GM23338 (cell line): ENCODE measurements at regions not wholly inside any gene's neighbourhood (a gene's known extent, or its start where the extent isn't known, plus 50 kb on each side); places are given as distances from the start of the nearest gene placed in this dataset.

Experiments
- ATAC-seq: fragments of 200-7000 bp; cut with Tn5 transposase; 3 replicates; pipeline ENCODE4 v1.9.1; 2020
- DNase-seq: peaks from one replicate; pipeline ENCODE4 v3.0.0-alpha.2; 2015; ENCODE audit warnings: low spot score
- H2AFZ ChIP-seq: fragments of 200-600 bp; sonication (generic); 2 replicates; pipeline ENCODE4 v1.8.0; 2016; ENCODE audit warnings: antibody characterized with exemption, mild to moderate bottlenecking, moderate library complexity
- H3F3A ChIP-seq: fragments of 200-600 bp; sonication (generic); replicated peaks from 2 replicates; pipeline ENCODE4 v1.8.0; 2017; ENCODE audit warnings: antibody characterized with exemption, mixed run types, low read depth
- H3K27ac ChIP-seq: fragments of 200-600 bp; sonication (generic); 2 replicates; pipeline ENCODE4 v1.6.1; 2016; ENCODE audit warnings: low read depth
- H3K27me3 ChIP-seq: fragments of 200-600 bp; sonication (generic); 2 replicates; pipeline ENCODE4 v1.8.0; 2016; ENCODE audit warnings: mild to moderate bottlenecking, mixed run types, moderate library complexity; ENCODE audit not compliant: insufficient read depth
- H3K36me3 ChIP-seq: fragments of 200-600 bp; sonication (generic); 2 replicates; pipeline ENCODE4 v1.8.0; 2016; ENCODE audit warnings: mild to moderate bottlenecking; ENCODE audit not compliant: insufficient read depth
- H3K4me1 ChIP-seq: fragments of 200-600 bp; sonication (generic); 2 replicates; pipeline ENCODE4 v1.8.0; 2016; ENCODE audit warnings: mild to moderate bottlenecking, moderate library complexity; ENCODE audit not compliant: insufficient read depth
- H3K4me2 ChIP-seq: fragments of 200-600 bp; sonication (generic); 2 replicates; pipeline ENCODE4 v1.7.1; 2017; ENCODE audit warnings: mixed run types
- H3K4me3 ChIP-seq: fragments of 200-600 bp; sonication (generic); 2 replicates; pipeline ENCODE4 v1.6.1; 2016; ENCODE audit warnings: mixed run types
- H3K79me2 ChIP-seq: fragments of 200-600 bp; sonication (generic); replicated peaks from 2 replicates; pipeline ENCODE4 v1.8.0; 2017; ENCODE audit warnings: mild to moderate bottlenecking; ENCODE audit not compliant: insufficient read depth
- H3K9me2 ChIP-seq: fragments of 200-600 bp; sonication (generic); 2 replicates; pipeline ENCODE4 v1.8.0; 2017; ENCODE audit not compliant: insufficient read depth
- H4K20me1 ChIP-seq: fragments of 200-600 bp; sonication (generic); replicated peaks from 2 replicates; pipeline ENCODE4 v1.8.0; 2017; ENCODE audit warnings: mild to moderate bottlenecking; ENCODE audit not compliant: insufficient read depth
- H3K27ac Mint-ChIP-seq: 2 replicates; pipeline ENCODE4 v1.8.0; 2020; ENCODE audit warnings: inconsistent platforms, mild to moderate bottlenecking, moderate library complexity, mixed read lengths
- H3K27me3 Mint-ChIP-seq: 3 replicates; pipeline ENCODE4 v1.8.0; 2022; ENCODE audit warnings: low read depth, mild to moderate bottlenecking, moderate library complexity, mixed read lengths, inconsistent platforms; ENCODE audit not compliant: insufficient read depth, poor library complexity
- H3K36me3 Mint-ChIP-seq: 3 replicates; pipeline ENCODE4 v1.8.0; 2021; ENCODE audit warnings: low read depth, mild to moderate bottlenecking, inconsistent platforms, moderate library complexity, mixed read lengths
- H3K4me1 Mint-ChIP-seq: 3 replicates; pipeline ENCODE4 v1.8.0; 2020; ENCODE audit warnings: mild to moderate bottlenecking, inconsistent platforms, mixed read lengths
- H3K4me3 Mint-ChIP-seq: 3 replicates; pipeline ENCODE4 v1.8.0; 2021; ENCODE audit warnings: moderate library complexity, mild to moderate bottlenecking, inconsistent platforms, mixed read lengths
- H3K9me3 Mint-ChIP-seq: 3 replicates; pipeline ENCODE4 v1.8.0; 2020; ENCODE audit warnings: moderate library complexity, mild to moderate bottlenecking, inconsistent platforms, mixed read lengths
- CREB1 ChIP-seq: fragments of 250-450 bp; sonication (Bioruptor Pico); IDR thresholded peaks from 2 replicates; pipeline ENCODE4 v1.5.0; 2020; ENCODE audit warnings: low read depth, mild to moderate bottlenecking, moderate library complexity
- EZH2 ChIP-seq: fragments of 200-600 bp; sonication (generic); IDR thresholded peaks from one replicate; pipeline ENCODE4 v1.8.0; 2017; ENCODE audit warnings: antibody characterized with exemption, mild to moderate bottlenecking, low read depth; ENCODE audit not compliant: unreplicated experiment
- JUNB ChIP-seq: IDR thresholded peaks from one replicate; pipeline ENCODE4 v1.6.1; 2016; ENCODE audit warnings: antibody characterized with exemption; ENCODE audit not compliant: unreplicated experiment
- POLR2AphosphoS5 ChIP-seq: IDR thresholded peaks from 2 replicates; pipeline ENCODE4 v1.6.1; 2016; ENCODE audit warnings: antibody characterized with exemption, low read depth
- REST ChIP-seq: IDR thresholded peaks from one replicate; pipeline ENCODE4 v1.6.1; 2018; ENCODE audit warnings: antibody characterized with exemption; ENCODE audit not compliant: unreplicated experiment
- ZNF462 ChIP-seq: fragments of 250-450 bp; sonication (Bioruptor Pico); IDR thresholded peaks from 2 replicates; pipeline ENCODE4 v1.5.0; 2020; ENCODE audit warnings: mild to moderate bottlenecking, moderate library complexity
- TF ChIP-seq, protein P1 (sequence below): IDR thresholded peaks from 2 replicates; pipeline ENCODE4 v1.6.1; 2016; ENCODE audit warnings: antibody characterized with exemption

DNA sequence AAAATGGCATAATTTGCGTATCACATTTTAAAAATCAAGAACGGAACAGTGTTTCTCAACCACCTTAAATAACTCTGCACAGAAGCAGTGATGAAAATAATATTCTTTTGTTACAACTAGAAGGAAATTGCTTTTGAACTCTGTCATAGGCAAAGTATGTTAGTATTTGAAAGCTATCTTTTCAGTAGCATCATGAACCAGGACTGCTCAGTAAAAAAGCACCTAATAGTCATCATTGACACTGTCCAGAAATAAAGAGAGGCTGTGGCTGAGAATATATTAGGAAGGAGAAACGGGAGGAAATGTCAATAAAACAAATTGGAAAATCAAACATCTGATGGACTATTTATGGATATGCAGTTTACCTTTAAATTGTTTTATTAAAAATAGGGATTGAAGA is 237.2 kb upstream of the AKR1E2 start:
- H3F3A ChIP-seq: no peaks in the 10 kb centered on the region
- H3K27ac Mint-ChIP-seq: no peak overlapping the region
- TF ChIP-seq, protein P1, sequence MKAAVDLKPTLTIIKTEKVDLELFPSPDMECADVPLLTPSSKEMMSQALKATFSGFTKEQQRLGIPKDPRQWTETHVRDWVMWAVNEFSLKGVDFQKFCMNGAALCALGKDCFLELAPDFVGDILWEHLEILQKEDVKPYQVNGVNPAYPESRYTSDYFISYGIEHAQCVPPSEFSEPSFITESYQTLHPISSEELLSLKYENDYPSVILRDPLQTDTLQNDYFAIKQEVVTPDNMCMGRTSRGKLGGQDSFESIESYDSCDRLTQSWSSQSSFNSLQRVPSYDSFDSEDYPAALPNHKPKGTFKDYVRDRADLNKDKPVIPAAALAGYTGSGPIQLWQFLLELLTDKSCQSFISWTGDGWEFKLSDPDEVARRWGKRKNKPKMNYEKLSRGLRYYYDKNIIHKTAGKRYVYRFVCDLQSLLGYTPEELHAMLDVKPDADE: no peak
- TF ChIP-seq ZNF462 (CRISPR knock-in tag): no peak
- TF ChIP-seq CREB1 (CRISPR knock-in tag): no peak
- TF ChIP-seq JUNB: no peak
- no peak for TF ChIP-seq EZH2
- no peak for TF ChIP-seq POLR2AphosphoS5
- no peak for TF ChIP-seq REST

More for the DNA sequence above, 237.2 kb upstream of the AKR1E2 start:
- H2AFZ ChIP-seq: no peak overlapping the region
- H3K79me2 ChIP-seq: no peaks in the 10 kb centered on the region
- H4K20me1 ChIP-seq: no peaks in the 10 kb centered on the region
- Mint-ChIP-seq H3K4me1 (no peaks in the 10 kb centered on the region), H3K36me3 (no peaks in the 10 kb centered on the region), H3K9me3 (no peaks in the 10 kb centered on the region), H3K4me3 (no peak overlapping the region), H3K27me3 (no peaks in the 10 kb centered on the region)
- no peak for ATAC-seq
- no peak overlapping the region for H3K27ac ChIP-seq
- H3K9me2 ChIP-seq: no peaks in the 10 kb centered on the region
- H3K4me3 ChIP-seq: no peak overlapping the region
- H3K4me1 ChIP-seq: no peaks in the 10 kb centered on the region
- H3K27me3 ChIP-seq: no peaks in the 10 kb centered on the region
- H3K4me2 ChIP-seq: no peak overlapping the region
- DNase-seq: no peak
- H3K36me3 ChIP-seq: no peaks in the 10 kb centered on the region
